ENCODE measurements at regions not wholly inside any gene's neighbourhood (a gene's known extent, or its start where the extent isn't known, plus 50 kb on each side); places are given as distances from the start of the nearest gene placed in this dataset.

DNA sequence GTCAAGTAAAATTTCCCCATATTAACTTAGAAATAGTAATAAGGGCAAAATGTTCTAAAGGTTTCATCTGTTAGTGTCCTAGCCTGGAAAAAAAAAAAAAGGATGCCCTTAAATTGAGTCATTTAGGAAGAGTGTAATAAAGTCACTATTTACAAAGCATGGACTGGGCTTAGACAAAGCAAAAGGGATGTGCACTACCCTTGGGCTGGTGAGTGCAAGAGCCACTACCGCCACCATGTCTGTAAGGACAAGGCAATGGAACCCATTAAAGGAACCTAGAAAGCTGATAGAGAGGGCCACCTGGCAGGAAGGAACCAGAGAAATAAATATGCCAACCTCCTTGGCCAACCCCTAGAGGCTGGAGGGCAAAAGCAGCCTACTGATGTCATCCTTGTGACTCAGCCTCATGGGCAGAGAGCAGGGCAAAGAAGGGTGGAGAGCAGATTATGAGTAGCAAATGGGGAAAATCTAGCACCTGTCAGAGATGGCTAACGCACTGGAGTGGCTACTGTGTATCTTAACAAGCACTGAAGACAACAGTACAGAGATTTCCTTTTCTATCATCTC, 59.5 kb upstream of the FUT8 start (continued):
- TF ChIP-seq, protein P1, sequence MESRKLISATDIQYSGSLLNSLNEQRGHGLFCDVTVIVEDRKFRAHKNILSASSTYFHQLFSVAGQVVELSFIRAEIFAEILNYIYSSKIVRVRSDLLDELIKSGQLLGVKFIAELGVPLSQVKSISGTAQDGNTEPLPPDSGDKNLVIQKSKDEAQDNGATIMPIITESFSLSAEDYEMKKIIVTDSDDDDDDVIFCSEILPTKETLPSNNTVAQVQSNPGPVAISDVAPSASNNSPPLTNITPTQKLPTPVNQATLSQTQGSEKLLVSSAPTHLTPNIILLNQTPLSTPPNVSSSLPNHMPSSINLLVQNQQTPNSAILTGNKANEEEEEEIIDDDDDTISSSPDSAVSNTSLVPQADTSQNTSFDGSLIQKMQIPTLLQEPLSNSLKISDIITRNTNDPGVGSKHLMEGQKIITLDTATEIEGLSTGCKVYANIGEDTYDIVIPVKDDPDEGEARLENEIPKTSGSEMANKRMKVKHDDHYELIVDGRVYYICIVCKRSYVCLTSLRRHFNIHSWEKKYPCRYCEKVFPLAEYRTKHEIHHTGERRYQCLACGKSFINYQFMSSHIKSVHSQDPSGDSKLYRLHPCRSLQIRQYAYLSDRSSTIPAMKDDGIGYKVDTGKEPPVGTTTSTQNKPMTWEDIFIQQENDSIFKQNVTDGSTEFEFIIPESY (CRISPR knock-in tag; IDR thresholded peaks at IDR 0.05), result no peak
- no peak for TF ChIP-seq NCOA2 (CRISPR knock-in tag; IDR thresholded peaks at IDR 0.05)
- no peak for TF ChIP-seq THYN1 (CRISPR knock-in tag; IDR thresholded peaks at IDR 0.05; ENCODE audit: borderline replicate concordance, low read depth)

DNA sequence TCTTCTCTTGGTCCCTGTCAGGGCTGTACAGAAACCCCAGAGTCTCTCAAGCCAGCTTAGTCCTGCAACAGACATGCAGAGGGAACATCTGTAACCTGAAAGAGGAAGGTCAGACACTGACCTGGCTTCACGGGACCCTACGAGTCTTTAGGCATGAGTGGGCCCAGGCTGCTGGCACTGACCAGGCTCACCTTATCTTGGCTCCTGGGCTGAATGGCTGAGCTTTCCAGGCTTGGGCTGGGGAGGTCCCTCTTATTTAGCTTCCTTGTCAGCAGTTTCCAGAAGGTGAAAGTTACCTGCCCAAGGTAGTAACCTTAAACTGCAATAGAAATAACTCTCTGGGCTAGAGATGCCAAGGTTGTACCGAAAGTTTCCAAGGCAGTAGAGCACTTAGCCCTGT, 58.4 kb upstream of the FUT8 start:
- Histone ChIP-seq H3K4me3 (replicated peaks in 1 of 3; ENCODE audit: insufficient read depth in 1 of 3, low read depth in 2 of 3, low read length in 3 of 3) (no peak overlapping the region), H3K9ac (ENCODE audit: insufficient read depth, low read depth, low read length) (no peak overlapping the region), H3K36me3 (replicated peaks in 1 of 2; ENCODE audit: control insufficient read depth in 1 of 2, insufficient read depth in 2 of 2, low read length in 2 of 2) (no peaks in the 10 kb centered on the region), H2AFZ (ENCODE audit: low read length) (no peak overlapping the region), H3K9me3 (ENCODE audit: low read length) (no peaks in the 10 kb centered on the region), H4K20me1 (ENCODE audit: insufficient read depth, low read length) (no peaks in the 10 kb centered on the region), H3K79me2 (ENCODE audit: insufficient read depth, low read length) (no peaks in the 10 kb centered on the region), H3K27me3 (ENCODE audit: control insufficient read depth in 1 of 2, insufficient read depth in 2 of 2, low read length in 2 of 2) (no peaks in the 10 kb centered on the region), H3K27ac (ENCODE audit: extremely low read length, insufficient read depth, low read length) (no peak overlapping the region), H3K4me1 (ENCODE audit: insufficient read depth, low read length) (no peaks in the 10 kb centered on the region), H3K4me2 (ENCODE audit: low read depth, low read length) (no peak overlapping the region)
- intact Hi-C loops (cut with micrococcal nuclease; ENCODE audit: unreplicated experiment), result no loop called here
- ChIA-PET POLR2A (no interaction called here), CTCF (ENCODE audit: low intra/inter-chr PET ratio, low total read pairs) (no interaction called here)
- in situ Hi-C loops (cut with HindIII; ENCODE audit: extremely low pct_ligation_motif_present, low pct_unique_long_range_greater_than_20kb), result no loop called here
- TF ChIP-seq IRF2 (CRISPR knock-in tag; IDR thresholded peaks at IDR 0.05) (no peak), SIX4 (CRISPR knock-in tag; IDR thresholded peaks at IDR 0.05) (no peak), KAT7 (CRISPR knock-in tag; IDR thresholded peaks at IDR 0.05; ENCODE audit: borderline replicate concordance) (no peak), ZNF546 (CRISPR knock-in tag; conservative IDR thresholded peaks at IDR 0.05) (no peak), ATF1 (CRISPR knock-in tag; IDR thresholded peaks at IDR 0.05) (no peak), ZNF292 (CRISPR knock-in tag; IDR thresholded peaks at IDR 0.05; ENCODE audit: borderline replicate concordance, low read depth) (no peak), EEA1 (CRISPR knock-in tag; IDR thresholded peaks at IDR 0.05; ENCODE audit: borderline replicate concordance) (no peak), SIX1 (CRISPR knock-in tag; IDR thresholded peaks at IDR 0.05; ENCODE audit: borderline replicate concordance) (no peak), ZNF256 (CRISPR knock-in tag; conservative IDR thresholded peaks at IDR 0.05) (no peak), RELA (CRISPR knock-in tag; IDR thresholded peaks at IDR 0.05) (no peak), ZNF703 (CRISPR knock-in tag; IDR thresholded peaks at IDR 0.05; ENCODE audit: borderline replicate concordance) (no peak)
- TF ChIP-seq, protein P2, sequence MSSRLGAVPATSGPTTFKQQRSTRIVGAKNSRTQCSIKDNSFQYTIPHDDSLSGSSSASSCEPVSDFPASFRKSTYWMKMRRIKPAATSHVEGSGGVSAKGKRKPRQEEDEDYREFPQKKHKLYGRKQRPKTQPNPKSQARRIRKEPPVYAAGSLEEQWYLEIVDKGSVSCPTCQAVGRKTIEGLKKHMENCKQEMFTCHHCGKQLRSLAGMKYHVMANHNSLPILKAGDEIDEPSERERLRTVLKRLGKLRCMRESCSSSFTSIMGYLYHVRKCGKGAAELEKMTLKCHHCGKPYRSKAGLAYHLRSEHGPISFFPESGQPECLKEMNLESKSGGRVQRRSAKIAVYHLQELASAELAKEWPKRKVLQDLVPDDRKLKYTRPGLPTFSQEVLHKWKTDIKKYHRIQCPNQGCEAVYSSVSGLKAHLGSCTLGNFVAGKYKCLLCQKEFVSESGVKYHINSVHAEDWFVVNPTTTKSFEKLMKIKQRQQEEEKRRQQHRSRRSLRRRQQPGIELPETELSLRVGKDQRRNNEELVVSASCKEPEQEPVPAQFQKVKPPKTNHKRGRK (CRISPR knock-in tag; IDR thresholded peaks at IDR 0.05), result no peak
- TF ChIP-seq, protein P3, sequence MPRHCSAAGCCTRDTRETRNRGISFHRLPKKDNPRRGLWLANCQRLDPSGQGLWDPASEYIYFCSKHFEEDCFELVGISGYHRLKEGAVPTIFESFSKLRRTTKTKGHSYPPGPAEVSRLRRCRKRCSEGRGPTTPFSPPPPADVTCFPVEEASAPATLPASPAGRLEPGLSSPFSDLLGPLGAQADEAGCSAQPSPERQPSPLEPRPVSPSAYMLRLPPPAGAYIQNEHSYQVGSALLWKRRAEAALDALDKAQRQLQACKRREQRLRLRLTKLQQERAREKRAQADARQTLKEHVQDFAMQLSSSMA (CRISPR knock-in tag; IDR thresholded peaks at IDR 0.05), result no peak
- TF ChIP-seq, protein P4, sequence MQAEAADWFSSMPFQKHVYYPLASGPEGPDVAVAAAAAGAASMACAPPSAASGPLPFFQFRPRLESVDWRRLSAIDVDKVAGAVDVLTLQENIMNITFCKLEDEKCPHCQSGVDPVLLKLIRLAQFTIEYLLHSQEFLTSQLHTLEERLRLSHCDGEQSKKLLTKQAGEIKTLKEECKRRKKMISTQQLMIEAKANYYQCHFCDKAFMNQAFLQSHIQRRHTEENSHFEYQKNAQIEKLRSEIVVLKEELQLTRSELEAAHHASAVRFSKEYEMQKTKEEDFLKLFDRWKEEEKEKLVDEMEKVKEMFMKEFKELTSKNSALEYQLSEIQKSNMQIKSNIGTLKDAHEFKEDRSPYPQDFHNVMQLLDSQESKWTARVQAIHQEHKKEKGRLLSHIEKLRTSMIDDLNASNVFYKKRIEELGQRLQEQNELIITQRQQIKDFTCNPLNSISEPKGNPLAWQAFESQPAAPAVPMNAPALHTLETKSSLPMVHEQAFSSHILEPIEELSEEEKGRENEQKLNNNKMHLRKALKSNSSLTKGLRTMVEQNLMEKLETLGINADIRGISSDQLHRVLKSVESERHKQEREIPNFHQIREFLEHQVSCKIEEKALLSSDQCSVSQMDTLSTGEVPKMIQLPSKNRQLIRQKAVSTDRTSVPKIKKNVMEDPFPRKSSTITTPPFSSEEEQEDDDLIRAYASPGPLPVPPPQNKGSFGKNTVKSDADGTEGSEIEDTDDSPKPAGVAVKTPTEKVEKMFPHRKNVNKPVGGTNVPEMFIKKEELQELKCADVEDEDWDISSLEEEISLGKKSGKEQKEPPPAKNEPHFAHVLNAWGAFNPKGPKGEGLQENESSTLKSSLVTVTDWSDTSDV (CRISPR knock-in tag; IDR thresholded peaks at IDR 0.05), result no peak
- DNase-seq (ENCODE audit: low spot score) (no peak), ATAC-seq (no peak), FAIRE-seq (no peak)
- WGBS (ENCODE audit: low lambda C conversion rate), result 40% methylated on average over 3 of the region's 3 CpGs
- BruUV-seq (replicated peaks), result no TSS peak
